ENCODE measurements at regions not wholly inside any gene's neighbourhood (a gene's known extent, or its start where the extent isn't known, plus 50 kb on each side); places are given as distances from the start of the nearest gene placed in this dataset.

DNA sequence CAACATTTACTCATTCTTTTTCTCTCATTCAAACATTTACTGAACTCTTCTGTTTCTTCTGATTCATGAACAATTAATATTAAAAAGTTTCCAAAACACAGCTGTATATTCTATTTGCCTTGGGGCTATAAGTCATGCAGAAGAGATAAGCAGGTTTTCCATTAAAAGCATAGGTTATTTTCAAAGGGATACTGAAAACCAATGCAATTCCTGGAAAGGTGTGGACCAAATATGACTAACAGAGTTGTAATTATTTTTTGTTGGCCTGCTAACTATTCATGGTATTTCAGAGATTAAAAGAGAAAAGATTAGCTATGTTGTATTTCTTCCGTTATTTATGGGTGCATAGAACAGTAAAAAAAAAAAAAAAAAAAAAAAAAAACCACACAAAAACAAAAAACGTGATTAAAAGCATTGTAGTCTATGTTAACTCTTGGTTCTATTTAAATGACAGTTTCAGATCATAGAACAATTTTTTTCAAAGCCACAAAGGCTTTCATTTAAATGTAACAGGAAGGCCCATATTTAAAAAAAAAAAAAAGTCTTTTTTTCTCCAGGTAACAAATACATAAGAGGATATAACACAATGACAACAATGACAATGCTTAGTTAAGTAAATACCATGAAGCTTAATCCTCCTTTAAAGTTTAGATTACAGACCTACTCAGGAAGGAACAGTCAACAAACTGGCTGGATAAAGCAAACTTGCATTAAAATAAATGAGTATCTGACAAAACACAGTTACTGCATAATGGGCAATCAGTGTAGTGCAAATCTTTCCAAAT is 1042.9 kb downstream of the GATA3 start:
- H4K5ac ChIP-seq (ENCODE audit: low read depth, low read length), result no peak overlapping the region
- CTCF ChIA-PET, result interaction anchor here (0.6 kb wide), 1 partner anchor 191 kb away, joined by 3 read pairs; no protein-coding TSS in a partner anchor
- POLR2A ChIA-PET (ENCODE audit: unreplicated experiment), result no interaction called here
- no peaks in the 10 kb centered on the region for H3K9me1 ChIP-seq (ENCODE audit: insufficient read depth, low read length)
- H3K27ac ChIP-seq (ENCODE audit: insufficient read depth, low read length), result no peak overlapping the region
- dilution Hi-C loops (cut with HindIII; ENCODE audit: low sequenced_read_pairs, unreplicated experiment), result no loop called here
- H4K20me1 ChIP-seq (ENCODE audit: insufficient read depth, low read length), result no peaks in the 10 kb centered on the region
- H2BK120ac ChIP-seq (ENCODE audit: low read depth, low read length), result no peak overlapping the region
- no peak overlapping the region for H2BK20ac ChIP-seq (ENCODE audit: low read depth, low read length)
- no peak overlapping the region for H3K4ac ChIP-seq (ENCODE audit: low read depth, low read length)
- H4K91ac ChIP-seq (ENCODE audit: insufficient read depth, low read depth, low read length), result no peak overlapping the region
- H3K9me3 ChIP-seq (ENCODE audit: control insufficient read depth, insufficient read depth, low read length), result peaks cover 3% of the 10 kb centered on the region; the same call in 1 of the 2 replicates
- no peak overlapping the region for H3K9ac ChIP-seq (ENCODE audit: low read depth, low read length)
- DNase-seq (no peak), ATAC-seq (ENCODE audit: low read depth) (no peak)
- no peak overlapping the region for H3K56ac ChIP-seq (ENCODE audit: extremely low read depth, insufficient read depth, low read length)
- H3K4me2 ChIP-seq (ENCODE audit: low read depth, low read length), result no peak overlapping the region
- H3K14ac ChIP-seq (replicated peaks; ENCODE audit: low read depth, low read length), result no peak overlapping the region
- H2BK15ac ChIP-seq (ENCODE audit: low read depth, low read length), result no peak overlapping the region
- no peaks in the 10 kb centered on the region for H3K4me1 ChIP-seq (ENCODE audit: control insufficient read depth, insufficient read depth, low read length)
- no TSS peak for BruUV-seq (replicated peaks)
- H4K8ac ChIP-seq (ENCODE audit: low read depth in 2 of 2, low read length in 2 of 2), result no peak overlapping the region
- no peaks in the 10 kb centered on the region for H3K79me1 ChIP-seq (ENCODE audit: low read depth in 1 of 2, low read length in 2 of 2)
- no peak overlapping the region for H2BK5ac ChIP-seq (ENCODE audit: low read depth, low read length, poor library complexity, severe bottlenecking)
- no peaks in the 10 kb centered on the region for H3K36me3 ChIP-seq (ENCODE audit: control insufficient read depth, insufficient read depth, low read length)
- no peak overlapping the region for H2AFZ ChIP-seq (replicated peaks; ENCODE audit: low read length, poor library complexity)
- in situ Hi-C loops (cut with MboI; ENCODE audit: low sequenced_read_pairs), result no loop called here
- no peak overlapping the region for H3K4me3 ChIP-seq (ENCODE audit: insufficient read depth, low read depth, low read length)
- H2AK9ac ChIP-seq (replicated peaks; ENCODE audit: low read depth, low read length, poor library complexity), result no peak overlapping the region
- TF ChIP-seq, protein P1, sequence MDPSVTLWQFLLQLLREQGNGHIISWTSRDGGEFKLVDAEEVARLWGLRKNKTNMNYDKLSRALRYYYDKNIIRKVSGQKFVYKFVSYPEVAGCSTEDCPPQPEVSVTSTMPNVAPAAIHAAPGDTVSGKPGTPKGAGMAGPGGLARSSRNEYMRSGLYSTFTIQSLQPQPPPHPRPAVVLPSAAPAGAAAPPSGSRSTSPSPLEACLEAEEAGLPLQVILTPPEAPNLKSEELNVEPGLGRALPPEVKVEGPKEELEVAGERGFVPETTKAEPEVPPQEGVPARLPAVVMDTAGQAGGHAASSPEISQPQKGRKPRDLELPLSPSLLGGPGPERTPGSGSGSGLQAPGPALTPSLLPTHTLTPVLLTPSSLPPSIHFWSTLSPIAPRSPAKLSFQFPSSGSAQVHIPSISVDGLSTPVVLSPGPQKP (IDR thresholded peaks at IDR 0.05; ENCODE audit: borderline replicate concordance, low read depth, low read length), result no peak
- TF ChIP-seq RAD21 (IDR thresholded peaks at IDR 0.05; ENCODE audit: low read length) (no peak), RFX5 (IDR thresholded peaks at IDR 0.05; ENCODE audit: low read depth, low read length) (no peak), SMC3 (IDR thresholded peaks at IDR 0.05; ENCODE audit: low read depth, low read length) (no peak), USF2 (IDR thresholded peaks at IDR 0.05; ENCODE audit: low read depth, low read length) (no peak), RCOR1 (IDR thresholded peaks at IDR 0.05; ENCODE audit: insufficient replicate concordance, low read length) (no peak), BHLHE40 (IDR thresholded peaks at IDR 0.05; ENCODE audit: low read depth, low read length) (no peak), MAFK (IDR thresholded peaks at IDR 0.05; ENCODE audit: low read depth, low read length) (no peak), POLR2A (IDR thresholded peaks at IDR 0.05; ENCODE audit: low read depth, low read length) (no peak)
- no peak overlapping the region for H3K23ac ChIP-seq (ENCODE audit: low read depth, low read length)
- WGBS, 2 experiments (ENCODE audit: extremely low coverage in 2 of 2, insufficient read length in 1 of 2), result no CpG with 5 or more reads among the region's 2 CpGs
- H2AK5ac ChIP-seq (ENCODE audit: low read depth, low read length), result no peak overlapping the region
- H3K27me3 ChIP-seq (ENCODE audit: control insufficient read depth, insufficient read depth, low read length), result no peaks in the 10 kb centered on the region
- H3K18ac ChIP-seq (ENCODE audit: low read depth, low read length), result no peak overlapping the region
- intact Hi-C loops (cut with micrococcal nuclease), result no loop called here

Data from IMR-90 (cell line).